ENCODE measurements at regions not wholly inside any gene's neighbourhood (a gene's known extent, or its start where the extent isn't known, plus 50 kb on each side); places are given as distances from the start of the nearest gene placed in this dataset.
"Not testable (repeated sequence)": the region's sequence is repeated elsewhere in the genome, so short reads cannot be mapped to it uniquely, and the experiment has no call there.

- DNase-seq (ENCODE audit: low spot score) = no peak
Measured at GRCh38 chr4:137739391-137739790, 207.1 kb upstream of the PCDH18 start.

GRCh38 chr4:137738375-137738990, 206.2 kb upstream of the PCDH18 start:
- no peak for DNase-seq (ENCODE audit: low spot score)

- DNase-seq (ENCODE audit: low spot score) = no peak
Measured at GRCh38 chr4:137735561-137736104, 203.3 kb upstream of the PCDH18 start.

- not testable (repeated sequence) for DNase-seq (ENCODE audit: low spot score)
Measured at GRCh38 chr4:137733174-137734141, 201.2 kb upstream of the PCDH18 start.

GRCh38 chr4:137722910-137723309, 190.6 kb upstream of the PCDH18 start:
- no peak for DNase-seq (ENCODE audit: low spot score)

- no peak for DNase-seq (ENCODE audit: low spot score)
Measured at GRCh38 chr4:137711502-137711901, 179.2 kb upstream of the PCDH18 start.

GRCh38 chr4:137707626-137708025, 175.3 kb upstream of the PCDH18 start:
- no peak for DNase-seq (ENCODE audit: low spot score)

GRCh38 chr4:137707102-137707620, 174.9 kb upstream of the PCDH18 start:
- DNase-seq (ENCODE audit: low spot score) = no peak

- DNase-seq (ENCODE audit: low spot score) = no peak
Measured at GRCh38 chr4:137705171-137705783, 173.0 kb upstream of the PCDH18 start.

GRCh38 chr4:137703195-137703594, 170.9 kb upstream of the PCDH18 start:
- no peak for DNase-seq (ENCODE audit: low spot score)

- no peak for DNase-seq (ENCODE audit: low spot score)
Measured at GRCh38 chr4:137702512-137702911, 170.2 kb upstream of the PCDH18 start.

- no peak for DNase-seq (ENCODE audit: low spot score)
Measured at GRCh38 chr4:137701401-137701800, 169.1 kb upstream of the PCDH18 start.

- no peak for DNase-seq (ENCODE audit: low spot score)
Measured at GRCh38 chr4:137700751-137701150, 168.5 kb upstream of the PCDH18 start.

- DNase-seq (ENCODE audit: low spot score) = no peak
Measured at GRCh38 chr4:137700072-137700471, 167.8 kb upstream of the PCDH18 start.

GRCh38 chr4:137694138-137694537, 161.8 kb upstream of the PCDH18 start:
- no peak for DNase-seq (ENCODE audit: low spot score)

GRCh38 chr4:137693641-137694040, 161.3 kb upstream of the PCDH18 start:
- no peak for DNase-seq (ENCODE audit: low spot score)

- no peak for DNase-seq (ENCODE audit: low spot score)
Measured at GRCh38 chr4:137692205-137692604, 159.9 kb upstream of the PCDH18 start.

- DNase-seq (ENCODE audit: low spot score) = no peak
Measured at GRCh38 chr4:137688651-137689050, 156.4 kb upstream of the PCDH18 start.

- DNase-seq (ENCODE audit: low spot score) = no peak
Measured at GRCh38 chr4:137685357-137685756, 153.1 kb upstream of the PCDH18 start.

GRCh38 chr4:137681081-137681480, 148.8 kb upstream of the PCDH18 start:
- no peak for DNase-seq (ENCODE audit: low spot score)

- DNase-seq (ENCODE audit: low spot score) = peak; percentile 8
Measured at GRCh38 chr4:137678796-137679195, 146.5 kb upstream of the PCDH18 start.

GRCh38 chr4:137677863-137678262, 145.6 kb upstream of the PCDH18 start:
- peak; percentile 34 for DNase-seq (ENCODE audit: low spot score)
